OCI-LY7 (cell line): ENCODE measurements at regions not wholly inside any gene's neighbourhood (a gene's known extent, or its start where the extent isn't known, plus 50 kb on each side); places are given as distances from the start of the nearest gene placed in this dataset.

Source experiments
- EZH2phosphoT487 ChIP-seq: fragments of 200-600 bp; sonication (generic); IDR thresholded peaks from 2 replicates; pipeline ENCODE4 v1.6.1; 2018; ENCODE audit warnings: low read depth, borderline replicate concordance, mild to moderate bottlenecking, mixed run types, antibody characterized with exemption, low read length, moderate library complexity, mixed read lengths
- TF ChIP-seq, protein P1 (sequence below): fragments of 200-600 bp; sonication (generic); conservative IDR thresholded peaks from 2 replicates; pipeline ENCODE4 v1.5.1; 2014; ENCODE audit warnings: mild to moderate bottlenecking, antibody characterized with exemption, low read length, moderate library complexity, mixed read lengths

DNA sequence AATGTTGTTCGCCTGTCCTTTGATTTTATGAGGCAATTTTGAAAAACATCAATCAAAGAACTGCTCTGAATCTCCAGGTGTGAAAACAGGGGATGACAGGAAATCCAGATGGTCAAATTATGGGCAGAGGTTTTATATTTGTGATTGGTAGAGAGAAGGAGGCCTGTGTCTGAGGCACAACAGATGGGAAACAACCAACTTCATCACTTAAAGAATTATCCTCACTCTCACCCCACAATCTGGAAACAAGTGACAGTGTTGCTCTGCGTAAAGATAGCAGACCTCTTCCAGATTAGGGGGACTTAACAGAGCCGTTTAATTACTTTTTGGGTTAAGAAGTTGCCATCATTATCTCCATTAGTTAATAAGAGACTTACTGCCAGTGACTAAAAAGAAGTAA lies 64.1 kb upstream of the EGLN3 start:
- TF ChIP-seq, protein P1, sequence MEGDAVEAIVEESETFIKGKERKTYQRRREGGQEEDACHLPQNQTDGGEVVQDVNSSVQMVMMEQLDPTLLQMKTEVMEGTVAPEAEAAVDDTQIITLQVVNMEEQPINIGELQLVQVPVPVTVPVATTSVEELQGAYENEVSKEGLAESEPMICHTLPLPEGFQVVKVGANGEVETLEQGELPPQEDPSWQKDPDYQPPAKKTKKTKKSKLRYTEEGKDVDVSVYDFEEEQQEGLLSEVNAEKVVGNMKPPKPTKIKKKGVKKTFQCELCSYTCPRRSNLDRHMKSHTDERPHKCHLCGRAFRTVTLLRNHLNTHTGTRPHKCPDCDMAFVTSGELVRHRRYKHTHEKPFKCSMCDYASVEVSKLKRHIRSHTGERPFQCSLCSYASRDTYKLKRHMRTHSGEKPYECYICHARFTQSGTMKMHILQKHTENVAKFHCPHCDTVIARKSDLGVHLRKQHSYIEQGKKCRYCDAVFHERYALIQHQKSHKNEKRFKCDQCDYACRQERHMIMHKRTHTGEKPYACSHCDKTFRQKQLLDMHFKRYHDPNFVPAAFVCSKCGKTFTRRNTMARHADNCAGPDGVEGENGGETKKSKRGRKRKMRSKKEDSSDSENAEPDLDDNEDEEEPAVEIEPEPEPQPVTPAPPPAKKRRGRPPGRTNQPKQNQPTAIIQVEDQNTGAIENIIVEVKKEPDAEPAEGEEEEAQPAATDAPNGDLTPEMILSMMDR: no peak
- no peak for TF ChIP-seq EZH2phosphoT487
